DMS 273 (cell line): ENCODE measurements at regions not wholly inside any gene's neighbourhood (a gene's known extent, or its start where the extent isn't known, plus 50 kb on each side); places are given as distances from the start of the nearest gene placed in this dataset.
"Not testable (repeated sequence)": the region's sequence is repeated elsewhere in the genome, so short reads cannot be mapped to it uniquely, and the experiment has no call there.

Source experiments
- DNase-seq: peaks from one replicate; lab custom pipeline; 2025; ENCODE audit not compliant: unreplicated experiment; lab: John Stamatoyannopoulos, UW

- peak; percentile 7 for DNase-seq
These were observed 105.7 kb downstream of the LCA5 start for GRCh38 chr6:79431537-79431933.

- DNase-seq, result no peak
These were observed 106.2 kb downstream of the LCA5 start for GRCh38 chr6:79430913-79431536.

GRCh38 chr6:79427721-79428120 lies 109.5 kb downstream of the LCA5 start:
- DNase-seq, result no peak

- no peak for DNase-seq
These were observed 110.5 kb downstream of the LCA5 start for GRCh38 chr6:79426625-79427278.

- DNase-seq, result no peak
These were observed 111.5 kb downstream of the LCA5 start for GRCh38 chr6:79425589-79426311.

- DNase-seq, result no peak
These were observed 114.0 kb downstream of the LCA5 start for GRCh38 chr6:79423216-79423615.

- no peak for DNase-seq
These were observed 114.6 kb downstream of the LCA5 start for GRCh38 chr6:79422666-79423065.

- DNase-seq, result peak; percentile 96
These were observed 115.3 kb downstream of the LCA5 start for GRCh38 chr6:79421707-79422484.

- DNase-seq, result no peak
These were observed 116.2 kb downstream of the LCA5 start for GRCh38 chr6:79421001-79421411.

GRCh38 chr6:79420054-79420453 lies 117.2 kb downstream of the LCA5 start:
- peak; percentile 58 for DNase-seq

GRCh38 chr6:79416931-79417330 lies 120.3 kb downstream of the LCA5 start:
- DNase-seq, result peak; percentile 15

- DNase-seq, result no peak
These were observed 123.6 kb downstream of the LCA5 start for GRCh38 chr6:79413562-79414002.

- DNase-seq, result no peak
These were observed 126.4 kb downstream of the LCA5 start for GRCh38 chr6:79410806-79411205.

GRCh38 chr6:79408256-79408974 lies 128.8 kb downstream of the LCA5 start:
- DNase-seq, result no peak

GRCh38 chr6:79404677-79405076 lies 132.6 kb downstream of the LCA5 start:
- DNase-seq, result no peak

- DNase-seq, result no peak
These were observed 133.0 kb downstream of the LCA5 start for GRCh38 chr6:79404261-79404660.

GRCh38 chr6:79403563-79403962 lies 133.7 kb downstream of the LCA5 start:
- DNase-seq, result no peak

GRCh38 chr6:79403086-79403485 lies 134.1 kb downstream of the LCA5 start:
- DNase-seq, result no peak

- DNase-seq, result no peak
These were observed 137.7 kb downstream of the LCA5 start for GRCh38 chr6:79399499-79399898.

- not testable (repeated sequence) for DNase-seq
These were observed 138.6 kb downstream of the LCA5 start for GRCh38 chr6:79398617-79399016.

- no peak for DNase-seq
These were observed 140.6 kb downstream of the LCA5 start for GRCh38 chr6:79396625-79397024.
